ENCODE measurements at regions not wholly inside any gene's neighbourhood (a gene's known extent, or its start where the extent isn't known, plus 50 kb on each side); places are given as distances from the start of the nearest gene placed in this dataset.

GRCh38 chr16:64370112-64370511 lies 751.8 kb downstream of the CDH11 start:
- no peak overlapping the region for H3K4me3 ChIP-seq (ENCODE audit: low read length)
- no peak overlapping the region for H3K9ac ChIP-seq (ENCODE audit: low read depth, low read length)
- H3K4me1 ChIP-seq (ENCODE audit: control insufficient read depth, insufficient read depth, low read length) = peaks cover 11% of the 10 kb centered on the region
- no peaks in the 10 kb centered on the region for H3K36me3 ChIP-seq (ENCODE audit: insufficient read depth, low read length)
- H3K9me3 ChIP-seq (replicated peaks; ENCODE audit: low read length) = no peaks in the 10 kb centered on the region
- H3K4me2 ChIP-seq (ENCODE audit: low read length) = no peak overlapping the region
- H3K27me3 ChIP-seq (ENCODE audit: control insufficient read depth, insufficient read depth, low read length) = no peaks in the 10 kb centered on the region

- H3K36me3 ChIP-seq (ENCODE audit: insufficient read depth, low read length) = no peaks in the 10 kb centered on the region
- H3K4me2 ChIP-seq (ENCODE audit: low read length) = peak overlapping the region; percentile 11
- no peaks in the 10 kb centered on the region for H3K9me3 ChIP-seq (replicated peaks; ENCODE audit: low read length)
- H3K27me3 ChIP-seq (ENCODE audit: control insufficient read depth, insufficient read depth, low read length) = no peaks in the 10 kb centered on the region
- no peak overlapping the region for H3K9ac ChIP-seq (ENCODE audit: low read depth, low read length)
- H3K4me1 ChIP-seq (ENCODE audit: control insufficient read depth, insufficient read depth, low read length) = peaks cover 39% of the 10 kb centered on the region
- no peak overlapping the region for H3K4me3 ChIP-seq (ENCODE audit: low read length)
Observed at GRCh38 chr16:64365448-64365931, 756.4 kb downstream of the CDH11 start.

GRCh38 chr16:64364894-64365293 lies 757.0 kb downstream of the CDH11 start:
- Histone ChIP-seq H3K36me3 (ENCODE audit: insufficient read depth, low read length) (no peaks in the 10 kb centered on the region), H3K9ac (ENCODE audit: low read depth, low read length) (no peak overlapping the region), H3K4me1 (ENCODE audit: control insufficient read depth, insufficient read depth, low read length) (peaks cover 39% of the 10 kb centered on the region), H3K9me3 (replicated peaks; ENCODE audit: low read length) (no peaks in the 10 kb centered on the region), H3K27me3 (ENCODE audit: control insufficient read depth, insufficient read depth, low read length) (no peaks in the 10 kb centered on the region), H3K4me3 (ENCODE audit: low read length) (no peak overlapping the region), H3K4me2 (ENCODE audit: low read length) (no peak overlapping the region)

- peaks cover 39% of the 10 kb centered on the region for H3K4me1 ChIP-seq (ENCODE audit: control insufficient read depth, insufficient read depth, low read length)
- H3K9me3 ChIP-seq (replicated peaks; ENCODE audit: low read length) = no peaks in the 10 kb centered on the region
- no peaks in the 10 kb centered on the region for H3K27me3 ChIP-seq (ENCODE audit: control insufficient read depth, insufficient read depth, low read length)
- no peak overlapping the region for H3K9ac ChIP-seq (ENCODE audit: low read depth, low read length)
- H3K36me3 ChIP-seq (ENCODE audit: insufficient read depth, low read length) = no peaks in the 10 kb centered on the region
- no peak overlapping the region for H3K4me3 ChIP-seq (ENCODE audit: low read length)
- no peak overlapping the region for H3K4me2 ChIP-seq (ENCODE audit: low read length)
Observed at GRCh38 chr16:64364416-64364815, 757.4 kb downstream of the CDH11 start.

GRCh38 chr16:64364016-64364415 lies 757.8 kb downstream of the CDH11 start:
- Histone ChIP-seq H3K4me1 (ENCODE audit: control insufficient read depth, insufficient read depth, low read length) (peaks cover 39% of the 10 kb centered on the region), H3K27me3 (ENCODE audit: control insufficient read depth, insufficient read depth, low read length) (no peaks in the 10 kb centered on the region), H3K4me3 (ENCODE audit: low read length) (no peak overlapping the region), H3K9ac (ENCODE audit: low read depth, low read length) (no peak overlapping the region), H3K9me3 (replicated peaks; ENCODE audit: low read length) (no peaks in the 10 kb centered on the region), H3K36me3 (ENCODE audit: insufficient read depth, low read length) (no peaks in the 10 kb centered on the region), H3K4me2 (ENCODE audit: low read length) (no peak overlapping the region)

- H3K4me2 ChIP-seq (ENCODE audit: low read length) = no peak overlapping the region
- no peak overlapping the region for H3K9ac ChIP-seq (ENCODE audit: low read depth, low read length)
- H3K36me3 ChIP-seq (ENCODE audit: insufficient read depth, low read length) = no peaks in the 10 kb centered on the region
- no peaks in the 10 kb centered on the region for H3K27me3 ChIP-seq (ENCODE audit: control insufficient read depth, insufficient read depth, low read length)
- H3K4me1 ChIP-seq (ENCODE audit: control insufficient read depth, insufficient read depth, low read length) = peaks cover 39% of the 10 kb centered on the region
- H3K9me3 ChIP-seq (replicated peaks; ENCODE audit: low read length) = no peaks in the 10 kb centered on the region
- H3K4me3 ChIP-seq (ENCODE audit: low read length) = no peak overlapping the region
Observed at GRCh38 chr16:64363039-64363438, 758.8 kb downstream of the CDH11 start.

GRCh38 chr16:64362193-64362592 lies 759.7 kb downstream of the CDH11 start:
- H3K4me3 ChIP-seq (ENCODE audit: low read length) = no peak overlapping the region
- no peak overlapping the region for H3K4me2 ChIP-seq (ENCODE audit: low read length)
- H3K9me3 ChIP-seq (replicated peaks; ENCODE audit: low read length) = no peaks in the 10 kb centered on the region
- H3K4me1 ChIP-seq (ENCODE audit: control insufficient read depth, insufficient read depth, low read length) = peaks cover 39% of the 10 kb centered on the region
- H3K27me3 ChIP-seq (ENCODE audit: control insufficient read depth, insufficient read depth, low read length) = no peaks in the 10 kb centered on the region
- no peak overlapping the region for H3K9ac ChIP-seq (ENCODE audit: low read depth, low read length)
- H3K36me3 ChIP-seq (ENCODE audit: insufficient read depth, low read length) = no peaks in the 10 kb centered on the region

- H3K4me1 ChIP-seq (ENCODE audit: control insufficient read depth, insufficient read depth, low read length) = peaks cover 42% of the 10 kb centered on the region
- no peak overlapping the region for H3K4me3 ChIP-seq (ENCODE audit: low read length)
- H3K9me3 ChIP-seq (replicated peaks; ENCODE audit: low read length) = no peaks in the 10 kb centered on the region
- no peaks in the 10 kb centered on the region for H3K36me3 ChIP-seq (ENCODE audit: insufficient read depth, low read length)
- H3K9ac ChIP-seq (ENCODE audit: low read depth, low read length) = no peak overlapping the region
- no peaks in the 10 kb centered on the region for H3K27me3 ChIP-seq (ENCODE audit: control insufficient read depth, insufficient read depth, low read length)
- H3K4me2 ChIP-seq (ENCODE audit: low read length) = no peak overlapping the region
Observed at GRCh38 chr16:64361753-64362152, 760.1 kb downstream of the CDH11 start.

GRCh38 chr16:64358291-64358690 lies 763.6 kb downstream of the CDH11 start:
- H3K4me2 ChIP-seq (ENCODE audit: low read length) = no peak overlapping the region
- no peaks in the 10 kb centered on the region for H3K27me3 ChIP-seq (ENCODE audit: control insufficient read depth, insufficient read depth, low read length)
- peaks cover 43% of the 10 kb centered on the region for H3K4me1 ChIP-seq (ENCODE audit: control insufficient read depth, insufficient read depth, low read length)
- H3K4me3 ChIP-seq (ENCODE audit: low read length) = no peak overlapping the region
- H3K9me3 ChIP-seq (replicated peaks; ENCODE audit: low read length) = no peaks in the 10 kb centered on the region
- H3K9ac ChIP-seq (ENCODE audit: low read depth, low read length) = no peak overlapping the region
- H3K36me3 ChIP-seq (ENCODE audit: insufficient read depth, low read length) = no peaks in the 10 kb centered on the region

GRCh38 chr16:64356267-64356666 lies 765.6 kb downstream of the CDH11 start:
- Histone ChIP-seq H3K4me2 (ENCODE audit: low read length) (peak overlapping the region; percentile 45), H3K36me3 (ENCODE audit: insufficient read depth, low read length) (no peaks in the 10 kb centered on the region), H3K4me3 (ENCODE audit: low read length) (no peak overlapping the region), H3K4me1 (ENCODE audit: control insufficient read depth, insufficient read depth, low read length) (peaks cover 23% of the 10 kb centered on the region), H3K27me3 (ENCODE audit: control insufficient read depth, insufficient read depth, low read length) (no peaks in the 10 kb centered on the region), H3K9ac (ENCODE audit: low read depth, low read length) (no peak overlapping the region), H3K9me3 (replicated peaks; ENCODE audit: low read length) (no peaks in the 10 kb centered on the region)

- H3K4me2 ChIP-seq (ENCODE audit: low read length) = no peak overlapping the region
- no peak overlapping the region for H3K9ac ChIP-seq (ENCODE audit: low read depth, low read length)
- H3K4me1 ChIP-seq (ENCODE audit: control insufficient read depth, insufficient read depth, low read length) = peaks cover 22% of the 10 kb centered on the region
- H3K4me3 ChIP-seq (ENCODE audit: low read length) = no peak overlapping the region
- no peaks in the 10 kb centered on the region for H3K27me3 ChIP-seq (ENCODE audit: control insufficient read depth, insufficient read depth, low read length)
- no peaks in the 10 kb centered on the region for H3K9me3 ChIP-seq (replicated peaks; ENCODE audit: low read length)
- no peaks in the 10 kb centered on the region for H3K36me3 ChIP-seq (ENCODE audit: insufficient read depth, low read length)
Observed at GRCh38 chr16:64352246-64352645, 769.6 kb downstream of the CDH11 start.

- no peaks in the 10 kb centered on the region for H3K36me3 ChIP-seq (ENCODE audit: insufficient read depth, low read length)
- peaks cover 15% of the 10 kb centered on the region for H3K4me1 ChIP-seq (ENCODE audit: control insufficient read depth, insufficient read depth, low read length)
- no peak overlapping the region for H3K4me3 ChIP-seq (ENCODE audit: low read length)
Observed at GRCh38 chr16:64351121-64351520, 770.7 kb downstream of the CDH11 start.

More at GRCh38 chr16:64351121-64351520, 770.7 kb downstream of the CDH11 start:
- Histone ChIP-seq H3K4me2 (ENCODE audit: low read length) (no peak overlapping the region), H3K9ac (ENCODE audit: low read depth, low read length) (no peak overlapping the region), H3K27me3 (ENCODE audit: control insufficient read depth, insufficient read depth, low read length) (no peaks in the 10 kb centered on the region), H3K9me3 (replicated peaks; ENCODE audit: low read length) (no peaks in the 10 kb centered on the region)
